ENCODE measurements at regions not wholly inside any gene's neighbourhood (a gene's known extent, or its start where the extent isn't known, plus 50 kb on each side); places are given as distances from the start of the nearest gene placed in this dataset.
A peak's percentile ranks its signal among the peaks of the same experiment; 100 is the strongest.

DNA sequence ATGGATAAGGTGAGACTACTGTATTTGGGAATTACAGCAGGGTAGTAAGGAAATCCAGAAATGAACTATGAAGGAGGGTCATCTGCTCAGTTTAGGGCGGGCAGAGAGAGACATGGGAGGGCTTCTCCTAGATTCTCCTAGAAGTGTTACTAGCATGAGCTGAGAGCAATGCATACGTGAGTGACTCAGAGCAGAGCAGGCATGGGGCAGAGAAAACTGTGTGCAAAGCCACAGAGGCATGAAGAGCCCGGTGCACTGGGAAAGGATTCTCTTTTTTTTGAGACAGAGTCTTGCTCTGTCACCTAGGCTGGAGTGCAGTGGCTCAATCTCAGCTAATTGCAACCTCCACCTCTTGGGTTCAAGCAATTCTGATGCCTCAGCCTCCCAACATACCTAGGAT lies 116.2 kb downstream of the SOCS6 start:
- no peak for TF ChIP-seq BHLHE40 (IDR thresholded peaks at IDR 0.05; ENCODE audit: low read depth, low read length)
- no peak for TF ChIP-seq EHF (CRISPR knock-in tag; IDR thresholded peaks at IDR 0.05)
- TF ChIP-seq POLR2AphosphoS2 (conservative IDR thresholded peaks at IDR 0.05; ENCODE audit: low read length): no peak
- TF ChIP-seq, protein P1, sequence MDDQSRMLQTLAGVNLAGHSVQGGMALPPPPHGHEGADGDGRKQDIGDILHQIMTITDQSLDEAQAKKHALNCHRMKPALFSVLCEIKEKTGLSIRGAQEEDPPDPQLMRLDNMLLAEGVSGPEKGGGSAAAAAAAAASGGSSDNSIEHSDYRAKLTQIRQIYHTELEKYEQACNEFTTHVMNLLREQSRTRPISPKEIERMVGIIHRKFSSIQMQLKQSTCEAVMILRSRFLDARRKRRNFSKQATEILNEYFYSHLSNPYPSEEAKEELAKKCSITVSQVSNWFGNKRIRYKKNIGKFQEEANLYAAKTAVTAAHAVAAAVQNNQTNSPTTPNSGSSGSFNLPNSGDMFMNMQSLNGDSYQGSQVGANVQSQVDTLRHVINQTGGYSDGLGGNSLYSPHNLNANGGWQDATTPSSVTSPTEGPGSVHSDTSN (IDR thresholded peaks at IDR 0.05): no peak
- TF ChIP-seq JUN (IDR thresholded peaks at IDR 0.05): no peak
- TF ChIP-seq RAD21 (conservative IDR thresholded peaks at IDR 0.05 in 1 of 2, IDR thresholded peaks at IDR 0.05 in 1 of 2): no peak
- no peak for TF ChIP-seq ZNF302 (CRISPR knock-in tag; IDR thresholded peaks at IDR 0.05)
- TF ChIP-seq RNF2 (IDR thresholded peaks at IDR 0.05; ENCODE audit: borderline replicate concordance, low read depth): no peak
- TF ChIP-seq CBX8 (IDR thresholded peaks at IDR 0.05): no peak
- no peaks in the 10 kb centered on the region for H3K4me1 ChIP-seq
- no peaks in the 10 kb centered on the region for H3K9me3 ChIP-seq
- DNase-seq (ENCODE audit: low read depth in 1 of 2, low spot score in 1 of 2) (no peak), ATAC-seq (no peak), FAIRE-seq (no peak)
- CTCF ChIA-PET: no interaction called here
- H3K27ac ChIP-seq: peak overlapping the region in 1 of 2 experiments; percentile 65; a peak in 2 of 6 replicates
- no peak overlapping the region for H3K4me2 ChIP-seq
- H3K4me3 ChIP-seq: no peak overlapping the region
- POLR2A ChIA-PET: no interaction called here
- 86% methylated on average over 3 of the region's 3 CpGs for WGBS (ENCODE audit: missing lambda C conversion rate)

- ChIA-PET POLR2A (no interaction called here), CTCF (interaction anchor here (1.5 kb wide), 1 partner anchor 91 kb away, joined by 6 read pairs; no protein-coding TSS in a partner anchor)
- H3K4me3 ChIP-seq: no peak overlapping the region
- H3K27ac ChIP-seq: no peak overlapping the region
- H3K9me3 ChIP-seq: no peaks in the 10 kb centered on the region
- no peak overlapping the region for H3K4me2 ChIP-seq
- FAIRE-seq (no peak), ATAC-seq (no peak), DNase-seq (ENCODE audit: low read depth in 1 of 2, low spot score in 1 of 2) (no peak)
- H3K4me1 ChIP-seq: peaks cover 13% of the 10 kb centered on the region; the same call in 2 of the 3 replicates
- 76% methylated on average over 6 of the region's 6 CpGs for whole genome bisulfite sequencing (ENCODE audit: missing lambda C conversion rate)
- no peak for TF ChIP-seq NFE2L2 (conservative IDR thresholded peaks at IDR 0.05; ENCODE audit: low read length)
- TF ChIP-seq BHLHE40 (IDR thresholded peaks at IDR 0.05; ENCODE audit: low read depth, low read length): no peak
- TF ChIP-seq HEYL (CRISPR knock-in tag; IDR thresholded peaks at IDR 0.05): no peak
- no peak for TF ChIP-seq FOSB (CRISPR knock-in tag; IDR thresholded peaks at IDR 0.05)
- no peak for TF ChIP-seq POLR2A (IDR thresholded peaks at IDR 0.05; ENCODE audit: low read length)
- no peak for TF ChIP-seq REST (IDR thresholded peaks at IDR 0.05)
- no peak for TF ChIP-seq ZC3H11A (IDR thresholded peaks at IDR 0.05)
- TF ChIP-seq GATA3 (IDR thresholded peaks at IDR 0.05; ENCODE audit: borderline replicate concordance): no peak
- TF ChIP-seq SMC3 (IDR thresholded peaks at IDR 0.05): no peak
- no peak for TF ChIP-seq CBX8 (IDR thresholded peaks at IDR 0.05)
- TF ChIP-seq ELK1 (IDR thresholded peaks at IDR 0.05; ENCODE audit: low read depth, low read length): no peak
- TF ChIP-seq NPAS2 (CRISPR knock-in tag; IDR thresholded peaks at IDR 0.05; ENCODE audit: borderline replicate concordance): no peak
- no peak for TF ChIP-seq EHMT2 (IDR thresholded peaks at IDR 0.05; ENCODE audit: low read depth)
- no peak for TF ChIP-seq RCOR1 (IDR thresholded peaks at IDR 0.05; ENCODE audit: low read depth, low read length)
- no peak for TF ChIP-seq E2F6 (IDR thresholded peaks at IDR 0.05; ENCODE audit: borderline replicate concordance, low read depth)
- no peak for TF ChIP-seq CHD2 (IDR thresholded peaks at IDR 0.05; ENCODE audit: low read length, partially characterized antibody)
Measured at GRCh38 chr18:70400476-70400875, 111.6 kb downstream of the SOCS6 start.
